ENCODE measurements at regions not wholly inside any gene's neighbourhood (a gene's known extent, or its start where the extent isn't known, plus 50 kb on each side); places are given as distances from the start of the nearest gene placed in this dataset.

- CTCF ChIA-PET = no interaction called here
- no peak for TF ChIP-seq CTCF (IDR thresholded peaks at IDR 0.05; ENCODE audit: unreplicated experiment)
- Mint-ChIP-seq H3K9me3 (ENCODE audit: low read depth, unreplicated experiment) (peaks cover 4% of the 10 kb centered on the region), H3K36me3 (ENCODE audit: insufficient read depth, unreplicated experiment) (no peaks in the 10 kb centered on the region), H3K27me3 (ENCODE audit: unreplicated experiment) (no peaks in the 10 kb centered on the region), H3K4me1 (ENCODE audit: low read depth, unreplicated experiment) (no peaks in the 10 kb centered on the region), H3K4me3 (ENCODE audit: low read depth, unreplicated experiment) (no peak overlapping the region), H3K27ac (ENCODE audit: unreplicated experiment) (no peak overlapping the region)
- intact Hi-C loops (cut with micrococcal nuclease; ENCODE audit: unreplicated experiment) = no loop called here
- BruUV-seq (replicated peaks) = no TSS peak
- DNase-seq = no peak
These were observed 121.7 kb upstream of the SEMA6A start for GRCh38 chr5:116696366-116696765.

GRCh38 chr5:116695681-116696080 lies 121.1 kb upstream of the SEMA6A start:
- no peak overlapping the region for H3K4me3 Mint-ChIP-seq (ENCODE audit: low read depth, unreplicated experiment)
- CTCF ChIA-PET = no interaction called here
- intact Hi-C loops (cut with micrococcal nuclease; ENCODE audit: unreplicated experiment) = no loop called here

GRCh38 chr5:116686438-116686837 lies 111.8 kb upstream of the SEMA6A start:
- intact Hi-C loops (cut with micrococcal nuclease; ENCODE audit: unreplicated experiment) = no loop called here
- no peak for DNase-seq
- Mint-ChIP-seq H3K27me3 (ENCODE audit: unreplicated experiment) (no peaks in the 10 kb centered on the region), H3K9me3 (ENCODE audit: low read depth, unreplicated experiment) (no peaks in the 10 kb centered on the region), H3K4me3 (ENCODE audit: low read depth, unreplicated experiment) (no peak overlapping the region), H3K36me3 (ENCODE audit: insufficient read depth, unreplicated experiment) (no peaks in the 10 kb centered on the region), H3K4me1 (ENCODE audit: low read depth, unreplicated experiment) (peaks cover 39% of the 10 kb centered on the region), H3K27ac (ENCODE audit: unreplicated experiment) (no peak overlapping the region)
- TF ChIP-seq CTCF (IDR thresholded peaks at IDR 0.05; ENCODE audit: unreplicated experiment) = no peak
- CTCF ChIA-PET = no interaction called here
- BruUV-seq (replicated peaks) = no TSS peak

More at GRCh38 chr5:116695681-116696080, 121.1 kb upstream of the SEMA6A start:
- H3K36me3 Mint-ChIP-seq (ENCODE audit: insufficient read depth, unreplicated experiment) = no peaks in the 10 kb centered on the region
- no peak for DNase-seq
- no peaks in the 10 kb centered on the region for H3K27me3 Mint-ChIP-seq (ENCODE audit: unreplicated experiment)
- BruUV-seq (replicated peaks) = no TSS peak
- no peak for TF ChIP-seq CTCF (IDR thresholded peaks at IDR 0.05; ENCODE audit: unreplicated experiment)
- H3K4me1 Mint-ChIP-seq (ENCODE audit: low read depth, unreplicated experiment) = no peaks in the 10 kb centered on the region
- H3K27ac Mint-ChIP-seq (ENCODE audit: unreplicated experiment) = no peak overlapping the region
- peaks cover 4% of the 10 kb centered on the region for H3K9me3 Mint-ChIP-seq (ENCODE audit: low read depth, unreplicated experiment)

GRCh38 chr5:116685931-116686330 lies 111.3 kb upstream of the SEMA6A start:
- H3K27ac Mint-ChIP-seq (ENCODE audit: unreplicated experiment) = no peak overlapping the region
- peaks cover 44% of the 10 kb centered on the region for H3K4me1 Mint-ChIP-seq (ENCODE audit: low read depth, unreplicated experiment)
- TF ChIP-seq CTCF (IDR thresholded peaks at IDR 0.05; ENCODE audit: unreplicated experiment) = no peak
- no peak overlapping the region for H3K4me3 Mint-ChIP-seq (ENCODE audit: low read depth, unreplicated experiment)
- BruUV-seq (replicated peaks) = no TSS peak
- H3K27me3 Mint-ChIP-seq (ENCODE audit: unreplicated experiment) = no peaks in the 10 kb centered on the region
- intact Hi-C loops (cut with micrococcal nuclease; ENCODE audit: unreplicated experiment) = no loop called here
- no peaks in the 10 kb centered on the region for H3K36me3 Mint-ChIP-seq (ENCODE audit: insufficient read depth, unreplicated experiment)
- no peaks in the 10 kb centered on the region for H3K9me3 Mint-ChIP-seq (ENCODE audit: low read depth, unreplicated experiment)
- DNase-seq = no peak
- CTCF ChIA-PET = no interaction called here

- Mint-ChIP-seq H3K27ac (ENCODE audit: unreplicated experiment) (no peak overlapping the region), H3K9me3 (ENCODE audit: low read depth, unreplicated experiment) (no peaks in the 10 kb centered on the region), H3K4me1 (ENCODE audit: low read depth, unreplicated experiment) (peaks cover 52% of the 10 kb centered on the region), H3K36me3 (ENCODE audit: insufficient read depth, unreplicated experiment) (no peaks in the 10 kb centered on the region), H3K27me3 (ENCODE audit: unreplicated experiment) (no peaks in the 10 kb centered on the region), H3K4me3 (ENCODE audit: low read depth, unreplicated experiment) (no peak overlapping the region)
- BruUV-seq (replicated peaks) = no TSS peak
- intact Hi-C loops (cut with micrococcal nuclease; ENCODE audit: unreplicated experiment) = no loop called here
- DNase-seq = no peak
- CTCF ChIA-PET = no interaction called here
- TF ChIP-seq CTCF (IDR thresholded peaks at IDR 0.05; ENCODE audit: unreplicated experiment) = no peak
These were observed 110.4 kb upstream of the SEMA6A start for GRCh38 chr5:116685069-116685468.
